ENCODE measurements at regions not wholly inside any gene's neighbourhood (a gene's known extent, or its start where the extent isn't known, plus 50 kb on each side); places are given as distances from the start of the nearest gene placed in this dataset.

GRCh38 chr12:128163086-128163485 is 103.9 kb upstream of the TMEM132C start:
- no peak for TF ChIP-seq EZH2 (IDR thresholded peaks at IDR 0.05; ENCODE audit: borderline replicate concordance, low read length)
- no peak for TF ChIP-seq CTCF (conservative IDR thresholded peaks at IDR 0.05 in 1 of 2, IDR thresholded peaks at IDR 0.05 in 1 of 2; ENCODE audit: extremely low read depth in 1 of 2, insufficient read depth in 1 of 2, low read depth in 1 of 2, low read length in 2 of 2)

Data from mammary epithelial cell (primary cell).